Prostate gland (tissue), 2 donors: ENCODE measurements at regions not wholly inside any gene's neighbourhood (a gene's known extent, or its start where the extent isn't known, plus 50 kb on each side); places are given as distances from the start of the nearest gene placed in this dataset.

ENCODE experiments used
- CTCF ChIP-seq, 4 experiments: fragments of 200-600 bp in 2 of 4; fragments of 450-650 bp in 2 of 4; sonication (generic) in 2 of 4; IDR thresholded peaks; 1 replicate in 3 of 4; 2 replicates in 1 of 4; pipeline ENCODE4 v1.5.1; 2016 to 2019; ENCODE audit warnings: antibody characterized with exemption in 4 of 4, mild to moderate bottlenecking in 2 of 4, moderate library complexity in 2 of 4
- POLR2A ChIP-seq: fragments of 450-650 bp; IDR thresholded peaks from one replicate; pipeline ENCODE4 v1.6.1; 2016; ENCODE audit warnings: antibody characterized with exemption, mild to moderate bottlenecking
- POLR2AphosphoS5 ChIP-seq: sonication (generic); formaldehyde crosslinking; IDR thresholded peaks from one replicate; pipeline ENCODE4 v1.6.1; 2017; ENCODE audit warnings: antibody characterized with exemption

- TF ChIP-seq CTCF (IDR thresholded peaks at IDR 0.05), result no peak
- no peak for TF ChIP-seq POLR2A
- no peak for TF ChIP-seq POLR2AphosphoS5
Measured at GRCh38 chr3:176697284-176697889, 499.9 kb downstream of the TBL1XR1 start.
